Right forelimb (tissue), 1 donor: ENCODE measurements at regions not wholly inside any gene's neighbourhood (a gene's known extent, or its start where the extent isn't known, plus 50 kb on each side); places are given as distances from the start of the nearest gene placed in this dataset.
A peak's percentile ranks its signal among the peaks of the same experiment; 100 is the strongest.
"Not testable (repeated sequence)": the region's sequence is repeated elsewhere in the genome, so short reads cannot be mapped to it uniquely, and the experiment has no call there.

Experiments
- DNase-seq: peaks from one replicate; pipeline ENCODE4 v3.0.0-alpha.2; 2018

GRCh38 chr3:107939691-107940442, 151.0 kb downstream of the CD47 start:
- no peak for DNase-seq

GRCh38 chr3:107938143-107938542, 152.7 kb downstream of the CD47 start:
- DNase-seq = no peak

GRCh38 chr3:107934808-107935207, 156.0 kb downstream of the CD47 start:
- no peak for DNase-seq

- no peak for DNase-seq
Observed at GRCh38 chr3:107933450-107933849, 157.4 kb downstream of the CD47 start.

GRCh38 chr3:107931326-107931725, 159.5 kb downstream of the CD47 start:
- DNase-seq = no peak

GRCh38 chr3:107929088-107929487, 161.7 kb downstream of the CD47 start:
- no peak for DNase-seq

- DNase-seq = peak; percentile 51
Observed at GRCh38 chr3:107928084-107928445, 162.8 kb downstream of the CD47 start.

GRCh38 chr3:107927361-107928083, 163.3 kb downstream of the CD47 start:
- DNase-seq = peak; percentile 84

- DNase-seq = no peak
Observed at GRCh38 chr3:107925851-107926250, 165.0 kb downstream of the CD47 start.

- DNase-seq = no peak
Observed at GRCh38 chr3:107921038-107921437, 169.8 kb downstream of the CD47 start.

GRCh38 chr3:107920538-107920937, 170.3 kb downstream of the CD47 start:
- no peak for DNase-seq

GRCh38 chr3:107919239-107919638, 171.6 kb downstream of the CD47 start:
- DNase-seq = no peak

- DNase-seq = no peak
Observed at GRCh38 chr3:107916171-107916570, 174.7 kb downstream of the CD47 start.

GRCh38 chr3:107915706-107916105, 175.1 kb downstream of the CD47 start:
- no peak for DNase-seq

GRCh38 chr3:107913701-107914100, 177.1 kb downstream of the CD47 start:
- no peak for DNase-seq

- DNase-seq = no peak
Observed at GRCh38 chr3:107911337-107912000, 179.4 kb downstream of the CD47 start.

GRCh38 chr3:107910713-107911259, 180.0 kb downstream of the CD47 start:
- DNase-seq = no peak

- DNase-seq = not testable (repeated sequence)
Observed at GRCh38 chr3:107909583-107909982, 181.2 kb downstream of the CD47 start.

GRCh38 chr3:107907996-107908395, 182.8 kb downstream of the CD47 start:
- no peak for DNase-seq

- no peak for DNase-seq
Observed at GRCh38 chr3:107904536-107905066, 186.2 kb downstream of the CD47 start.

- DNase-seq = no peak
Observed at GRCh38 chr3:107899990-107900651, 190.7 kb downstream of the CD47 start.

- no peak for DNase-seq
Observed at GRCh38 chr3:107897471-107898061, 193.3 kb downstream of the CD47 start.
